Caco-2 (cell line): ENCODE measurements at regions not wholly inside any gene's neighbourhood (a gene's known extent, or its start where the extent isn't known, plus 50 kb on each side); places are given as distances from the start of the nearest gene placed in this dataset.

Source experiments
- BruUV-seq: library from RNA; stranded (reverse); fragments of 400-500 nt; replicated peaks from 2 replicates; lab custom pipeline; 2021; lab: Mats Ljungman, UMichigan
- CTCF ChIA-PET: fragments of 300-600 bp; sonication (Branson Sonifier 250); formaldehyde crosslinking; loops from one replicate; lab custom pipeline; 2022; ENCODE audit warnings: antibody characterized with exemption; lab: Charles Lee
- POLR2A ChIA-PET: fragments of 300-600 bp; sonication (Branson Sonifier 250); formaldehyde crosslinking; loops from one replicate; lab custom pipeline; 2022; ENCODE audit warnings: antibody characterized with exemption; lab: Charles Lee
- DNase-seq, 2 experiments: peaks; one replicate each; pipeline versions ENCODE4 v3.0.0 to v3.0.0-alpha.2; 2020 to 2022
- H3K27me3 ChIP-seq: replicated peaks from 2 replicates; pipeline ENCODE4 v1.6.0; 2011; ENCODE audit warnings: low read length; ENCODE audit not compliant: control insufficient read depth, insufficient read depth
- H3K36me3 ChIP-seq: 2 replicates; pipeline ENCODE4 v1.5.1; 2011; ENCODE audit warnings: low read length; ENCODE audit not compliant: control insufficient read depth, insufficient read depth
- H3K4me1 ChIP-seq: fragments of 250-450 bp; sonication (Bioruptor Pico); 2 replicates; pipeline ENCODE4 v1.5.1; 2020; ENCODE audit warnings: mild to moderate bottlenecking
- H3K4me3 ChIP-seq: 2 replicates; pipeline ENCODE4 v1.5.1; 2011; ENCODE audit warnings: low read depth, mild to moderate bottlenecking, control low read depth, low read length
- H3K9me3 ChIP-seq: fragments of 250-450 bp; sonication (Bioruptor Pico); 2 replicates; pipeline ENCODE4 v1.5.1; 2020; ENCODE audit warnings: mild to moderate bottlenecking, moderate library complexity
- H3K27ac Mint-ChIP-seq: one replicate; pipeline ENCODE4 v1.8.0; 2022; ENCODE audit warnings: mixed read lengths; ENCODE audit not compliant: unreplicated experiment
- H3K27me3 Mint-ChIP-seq: one replicate; pipeline ENCODE4 v1.8.0; 2022; ENCODE audit warnings: mixed read lengths; ENCODE audit not compliant: insufficient read depth, unreplicated experiment
- H3K36me3 Mint-ChIP-seq: one replicate; pipeline ENCODE4 v1.8.0; 2022; ENCODE audit warnings: mild to moderate bottlenecking, mixed read lengths; ENCODE audit not compliant: insufficient read depth, unreplicated experiment
- H3K4me1 Mint-ChIP-seq: one replicate; pipeline ENCODE4 v1.8.0; 2022; ENCODE audit warnings: low read depth, mixed read lengths; ENCODE audit not compliant: unreplicated experiment
- H3K4me3 Mint-ChIP-seq: one replicate; pipeline ENCODE4 v1.8.0; 2022; ENCODE audit warnings: mild to moderate bottlenecking, moderate library complexity, mixed read lengths; ENCODE audit not compliant: unreplicated experiment
- H3K9me3 Mint-ChIP-seq: one replicate; pipeline ENCODE4 v1.8.0; 2022; ENCODE audit warnings: mixed read lengths; ENCODE audit not compliant: unreplicated experiment
- CTCF ChIP-seq, 2 experiments: fragments of 200-600 bp in 1 of 2; IDR thresholded peaks; 1 replicate in 1 of 2; 2 replicates in 1 of 2; pipeline versions ENCODE4 v1.5.1 to v1.8.0; 2011 to 2022; ENCODE audit warnings: antibody characterized with exemption in 1 of 2, control low read depth in 1 of 2, inconsistent platforms in 1 of 2, low read depth in 1 of 2, low read length in 1 of 2, mild to moderate bottlenecking in 1 of 2, moderate library complexity in 1 of 2; ENCODE audit not compliant: insufficient read depth in 1 of 2, severe bottlenecking in 1 of 2, unreplicated experiment in 1 of 2
- intact Hi-C: fragments of 100-400 bp; cut with micrococcal nuclease; formaldehyde crosslinking; loops from one replicate; pipeline ENCODE4 v1.10.0; 2022; ENCODE audit not compliant: unreplicated experiment

GRCh38 chr20:60984666-60985065 is 267.4 kb upstream of the CDH4 start:
- TF ChIP-seq CTCF (IDR thresholded peaks at IDR 0.05; ENCODE audit: insufficient read depth in 1 of 2, low read depth in 1 of 2, low read length in 1 of 2, severe bottlenecking in 1 of 2, unreplicated experiment in 1 of 2) = no peak
- H3K4me1 ChIP-seq = no peaks in the 10 kb centered on the region
- H3K9me3 ChIP-seq = peaks cover 6% of the 10 kb centered on the region
- H3K36me3 ChIP-seq = no peaks in the 10 kb centered on the region
- no peak overlapping the region for H3K27ac Mint-ChIP-seq
- POLR2A ChIA-PET = no interaction called here
- H3K4me3 ChIP-seq = no peak overlapping the region
- CTCF ChIA-PET = no interaction called here
- no TSS peak for BruUV-seq
- H3K36me3 Mint-ChIP-seq = no peaks in the 10 kb centered on the region
- DNase-seq = no peak
- H3K27me3 ChIP-seq = no peaks in the 10 kb centered on the region
- intact Hi-C loops = no loop called here
- H3K4me1 Mint-ChIP-seq = no peaks in the 10 kb centered on the region
- no peaks in the 10 kb centered on the region for H3K27me3 Mint-ChIP-seq
- H3K4me3 Mint-ChIP-seq = no peak overlapping the region
- H3K9me3 Mint-ChIP-seq = peaks cover 14% of the 10 kb centered on the region

- Histone ChIP-seq H3K4me3 (no peak overlapping the region), H3K9me3 (no peaks in the 10 kb centered on the region), H3K36me3 (no peaks in the 10 kb centered on the region), H3K27me3 (no peaks in the 10 kb centered on the region), H3K4me1 (no peaks in the 10 kb centered on the region)
- Mint-ChIP-seq H3K27ac (no peak overlapping the region), H3K36me3 (no peaks in the 10 kb centered on the region), H3K4me1 (no peaks in the 10 kb centered on the region), H3K27me3 (peaks cover 2% of the 10 kb centered on the region), H3K9me3 (no peaks in the 10 kb centered on the region), H3K4me3 (no peak overlapping the region)
- intact Hi-C loops = no loop called here
- ChIA-PET POLR2A (no interaction called here), CTCF (interaction anchor here (0.6 kb wide), 1 partner anchor 31 kb away, joined by 3 read pairs; no protein-coding TSS in a partner anchor)
- TF ChIP-seq CTCF (IDR thresholded peaks at IDR 0.05; ENCODE audit: insufficient read depth in 1 of 2, low read depth in 1 of 2, low read length in 1 of 2, severe bottlenecking in 1 of 2, unreplicated experiment in 1 of 2) = no peak
- no TSS peak for BruUV-seq
- no peak for DNase-seq
Observed at GRCh38 chr20:60986506-60987156, 265.4 kb upstream of the CDH4 start.

GRCh38 chr20:60990061-60990460 is 262.0 kb upstream of the CDH4 start:
- H3K4me3 Mint-ChIP-seq = no peak overlapping the region
- no peaks in the 10 kb centered on the region for H3K27me3 ChIP-seq
- peaks cover 15% of the 10 kb centered on the region for H3K27me3 Mint-ChIP-seq
- CTCF ChIA-PET = no interaction called here
- no peaks in the 10 kb centered on the region for H3K36me3 ChIP-seq
- no peak for TF ChIP-seq CTCF (IDR thresholded peaks at IDR 0.05; ENCODE audit: insufficient read depth in 1 of 2, low read depth in 1 of 2, low read length in 1 of 2, severe bottlenecking in 1 of 2, unreplicated experiment in 1 of 2)
- no peak overlapping the region for H3K4me3 ChIP-seq
- POLR2A ChIA-PET = no interaction called here
- H3K9me3 Mint-ChIP-seq = no peaks in the 10 kb centered on the region
- no peak overlapping the region for H3K27ac Mint-ChIP-seq
- no peaks in the 10 kb centered on the region for H3K4me1 ChIP-seq
- H3K9me3 ChIP-seq = no peaks in the 10 kb centered on the region
- no peaks in the 10 kb centered on the region for H3K4me1 Mint-ChIP-seq
- DNase-seq = no peak
- no peaks in the 10 kb centered on the region for H3K36me3 Mint-ChIP-seq
- no TSS peak for BruUV-seq
- intact Hi-C loops = no loop called here
